Myocyte (in vitro differentiated cells): ENCODE measurements at regions not wholly inside any gene's neighbourhood (a gene's known extent, or its start where the extent isn't known, plus 50 kb on each side); places are given as distances from the start of the nearest gene placed in this dataset.
"Not testable (repeated sequence)": the region's sequence is repeated elsewhere in the genome, so short reads cannot be mapped to it uniquely, and the experiment has no call there.

Experiments used
- DNase-seq: peaks from one replicate; pipeline ENCODE4 v3.0.0-alpha.2; 2012; ENCODE audit warnings: low read depth

DNA sequence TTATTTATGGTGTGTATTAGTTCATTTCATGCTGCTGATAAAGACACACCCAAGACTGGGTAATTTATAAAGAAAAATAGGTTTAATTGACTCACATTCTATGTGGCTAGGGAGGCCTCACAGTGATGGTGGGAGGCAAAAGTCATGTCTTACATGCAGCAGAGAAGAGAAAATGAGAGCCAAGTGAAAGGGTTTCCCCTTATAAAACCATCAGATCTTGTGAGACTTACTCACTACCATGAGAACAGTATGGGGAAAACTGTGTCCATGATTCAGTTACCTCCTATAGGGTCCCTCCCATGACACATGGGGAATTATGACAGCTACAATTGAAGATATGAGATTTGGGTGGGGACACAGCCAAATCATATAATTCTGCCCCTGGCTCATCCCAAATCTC lies 150.0 kb upstream of the AHI1 start:
- DNase-seq, result no peak

- DNase-seq, result no peak
Observed at GRCh38 chr6:135651964-135652755, 154.6 kb upstream of the AHI1 start.

- no peak for DNase-seq
Observed at GRCh38 chr6:135655055-135655454, 157.5 kb upstream of the AHI1 start.

DNA sequence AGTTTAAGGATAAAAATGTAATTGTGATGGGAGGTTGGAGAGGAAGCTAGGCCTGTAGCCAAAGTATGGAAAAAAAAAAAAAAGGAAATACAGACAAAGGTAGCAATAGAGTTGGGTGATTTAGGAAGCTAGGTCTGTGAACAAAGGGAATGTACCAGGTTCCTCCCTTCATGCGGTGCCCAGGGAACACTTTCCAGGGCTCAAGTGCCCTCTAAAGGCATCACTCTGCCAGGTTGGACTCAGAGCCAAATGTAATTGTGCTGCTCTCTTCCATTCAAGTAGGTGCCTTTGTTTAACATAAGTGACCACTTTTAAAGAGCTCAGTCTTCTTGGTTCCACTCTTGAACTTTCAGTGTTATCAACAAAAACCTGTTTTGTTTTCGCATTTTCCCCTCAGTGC lies 159.7 kb upstream of the AHI1 start:
- no peak for DNase-seq

DNA sequence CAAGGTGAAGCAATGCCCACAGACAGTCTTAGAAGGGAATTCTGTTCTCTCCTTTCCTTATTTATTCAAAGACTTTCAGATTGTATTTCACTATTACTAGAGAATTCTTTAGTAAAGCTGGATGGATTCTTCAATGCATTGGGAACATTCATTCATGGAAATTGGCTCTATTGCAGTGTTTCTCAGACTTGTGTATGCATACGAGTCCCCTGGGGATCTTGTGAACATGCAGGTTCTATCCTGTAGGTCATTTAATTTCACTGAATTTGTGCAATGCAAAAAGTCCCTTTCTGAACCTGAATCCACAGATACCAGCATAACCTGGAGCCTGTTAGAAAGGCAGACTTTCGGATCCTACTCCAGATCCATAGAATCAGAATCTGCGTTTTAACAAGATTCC lies 160.9 kb upstream of the AHI1 start:
- no peak for DNase-seq

DNA sequence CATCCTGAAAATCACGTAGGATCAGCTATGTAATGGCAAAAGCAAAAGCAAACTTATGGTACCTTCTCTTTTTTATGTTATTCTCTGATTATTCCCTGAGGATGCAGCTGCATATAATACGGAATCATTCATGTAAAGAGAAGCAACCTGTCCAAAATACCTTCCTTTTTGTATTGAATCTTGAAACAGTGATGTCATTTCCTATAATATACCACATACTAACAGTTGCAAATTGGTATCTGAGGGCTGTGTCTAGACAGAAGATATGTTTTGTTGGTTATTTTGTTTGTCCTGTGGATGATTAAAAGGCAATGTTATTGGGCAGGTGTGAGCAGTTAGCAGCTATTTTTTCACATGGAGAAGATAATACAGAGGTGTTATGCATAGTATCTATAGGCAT lies 161.4 kb upstream of the AHI1 start:
- no peak for DNase-seq

DNA sequence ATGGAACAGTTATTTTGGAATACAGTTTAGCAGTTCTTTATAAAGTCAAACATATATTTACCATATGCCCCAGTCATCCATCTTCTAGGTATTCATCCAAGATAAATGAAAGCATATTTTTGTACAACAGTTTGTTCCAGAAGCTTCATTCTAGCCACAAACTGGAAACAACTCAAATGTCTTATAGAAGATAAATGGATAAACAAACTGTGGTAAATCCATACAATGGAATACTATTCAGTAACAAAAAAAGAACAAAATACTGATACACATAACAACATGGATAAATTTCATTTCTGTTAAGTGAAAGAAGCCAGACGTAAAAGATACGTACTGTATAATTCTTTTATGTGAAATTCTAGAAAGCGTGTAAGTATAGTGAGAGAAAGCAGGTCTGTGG lies 167.0 kb upstream of the AHI1 start:
- no peak for DNase-seq

DNA sequence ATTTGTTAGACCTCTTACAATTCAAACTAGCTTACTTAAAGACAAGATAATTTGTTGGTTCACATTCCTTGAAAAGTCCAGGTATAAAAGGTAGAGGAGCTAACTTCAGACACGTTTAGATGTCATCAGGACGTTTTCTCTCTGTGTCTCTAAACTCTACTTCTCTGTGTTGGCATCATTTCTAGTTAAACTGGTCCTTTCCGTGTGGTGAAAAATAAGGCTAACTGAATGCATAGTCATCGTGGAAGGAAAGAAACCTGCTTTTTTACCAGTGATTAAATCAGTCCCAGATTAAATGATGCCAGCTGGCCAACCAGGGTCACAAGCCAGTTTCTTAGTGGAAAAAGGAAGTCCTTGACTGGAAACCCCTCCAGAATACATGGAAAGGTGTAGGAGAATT lies 168.4 kb upstream of the AHI1 start:
- no peak for DNase-seq

DNA sequence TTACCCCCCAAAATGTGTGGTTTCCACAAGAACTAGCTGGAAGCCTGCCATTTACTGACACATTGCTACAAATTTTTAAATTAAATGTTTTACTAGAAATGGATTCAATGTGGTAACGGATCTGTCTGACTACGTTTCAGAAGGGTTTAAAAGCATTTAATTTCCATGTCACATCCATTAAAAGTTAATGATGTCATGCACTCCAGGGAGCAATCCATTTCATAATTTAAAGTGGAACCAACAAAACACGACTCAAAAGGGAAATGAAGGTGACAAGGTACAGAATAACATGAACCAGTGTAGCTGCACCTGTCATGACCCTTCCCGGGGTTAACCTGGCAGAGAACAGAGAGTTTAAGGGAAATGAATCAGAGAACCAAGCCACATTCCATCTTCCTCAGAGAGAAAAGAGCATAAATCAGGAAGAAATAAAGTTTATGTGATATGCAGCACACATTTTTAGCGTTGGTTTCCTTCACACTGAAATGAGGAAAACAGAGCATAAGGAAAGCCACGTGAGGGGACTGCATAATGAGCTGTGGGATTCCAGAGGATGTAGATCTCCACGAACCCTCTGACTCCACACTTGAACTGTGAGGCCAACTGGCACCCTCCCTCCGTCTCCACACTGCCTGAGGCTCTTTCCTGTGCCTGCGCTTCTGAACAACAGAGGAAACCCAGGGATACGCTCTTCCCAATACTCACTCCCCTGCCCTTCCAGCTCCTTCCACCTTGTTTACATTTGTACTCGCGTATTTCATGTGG lies 170.3 kb upstream of the AHI1 start:
- peak; percentile 34 for DNase-seq

DNA sequence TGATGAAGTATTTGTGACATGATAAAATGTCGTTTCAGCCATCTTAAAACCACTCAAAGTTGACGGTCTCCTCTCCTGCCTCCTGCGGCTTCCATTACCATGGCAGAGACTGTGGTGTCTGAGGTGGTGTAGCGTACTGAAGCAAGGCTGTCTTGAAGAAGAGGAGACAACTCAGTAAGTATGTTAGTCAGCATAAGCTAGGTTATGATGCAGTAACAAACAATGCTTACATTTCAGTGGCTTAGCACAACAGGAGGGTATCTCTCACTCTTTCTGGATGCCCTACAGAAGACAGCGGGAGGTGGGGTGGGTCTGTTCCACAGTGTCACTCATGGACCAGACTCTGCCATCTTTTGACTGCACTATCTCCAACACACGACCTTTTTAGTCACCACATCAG lies 174.7 kb upstream of the AHI1 start:
- DNase-seq, result no peak

- no peak for DNase-seq
Observed at GRCh38 chr6:135673501-135674309, 176.2 kb upstream of the AHI1 start.

- no peak for DNase-seq
Observed at GRCh38 chr6:135675026-135675425, 176.5 kb upstream of the PDE7B start.

DNA sequence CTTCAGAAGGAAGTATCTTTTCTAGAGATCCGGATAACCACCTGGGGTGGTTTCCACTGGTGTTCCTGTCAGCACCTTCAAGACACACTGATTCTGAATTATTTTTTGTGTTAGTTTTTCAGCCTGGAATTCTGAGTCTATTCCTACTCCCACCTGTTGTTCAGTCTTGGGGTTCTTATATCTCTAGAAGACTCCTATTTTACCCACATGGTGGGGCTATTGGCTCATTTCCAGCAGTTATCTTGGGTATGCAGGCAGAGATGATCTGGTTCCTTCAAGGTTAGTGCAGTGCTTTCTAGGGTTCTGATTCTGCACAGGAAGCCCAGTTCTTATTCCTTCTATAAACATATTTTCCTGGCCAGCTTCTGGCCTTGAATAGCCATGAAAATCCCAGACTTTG lies 175.6 kb upstream of the PDE7B start:
- DNase-seq, result peak; percentile 30

DNA sequence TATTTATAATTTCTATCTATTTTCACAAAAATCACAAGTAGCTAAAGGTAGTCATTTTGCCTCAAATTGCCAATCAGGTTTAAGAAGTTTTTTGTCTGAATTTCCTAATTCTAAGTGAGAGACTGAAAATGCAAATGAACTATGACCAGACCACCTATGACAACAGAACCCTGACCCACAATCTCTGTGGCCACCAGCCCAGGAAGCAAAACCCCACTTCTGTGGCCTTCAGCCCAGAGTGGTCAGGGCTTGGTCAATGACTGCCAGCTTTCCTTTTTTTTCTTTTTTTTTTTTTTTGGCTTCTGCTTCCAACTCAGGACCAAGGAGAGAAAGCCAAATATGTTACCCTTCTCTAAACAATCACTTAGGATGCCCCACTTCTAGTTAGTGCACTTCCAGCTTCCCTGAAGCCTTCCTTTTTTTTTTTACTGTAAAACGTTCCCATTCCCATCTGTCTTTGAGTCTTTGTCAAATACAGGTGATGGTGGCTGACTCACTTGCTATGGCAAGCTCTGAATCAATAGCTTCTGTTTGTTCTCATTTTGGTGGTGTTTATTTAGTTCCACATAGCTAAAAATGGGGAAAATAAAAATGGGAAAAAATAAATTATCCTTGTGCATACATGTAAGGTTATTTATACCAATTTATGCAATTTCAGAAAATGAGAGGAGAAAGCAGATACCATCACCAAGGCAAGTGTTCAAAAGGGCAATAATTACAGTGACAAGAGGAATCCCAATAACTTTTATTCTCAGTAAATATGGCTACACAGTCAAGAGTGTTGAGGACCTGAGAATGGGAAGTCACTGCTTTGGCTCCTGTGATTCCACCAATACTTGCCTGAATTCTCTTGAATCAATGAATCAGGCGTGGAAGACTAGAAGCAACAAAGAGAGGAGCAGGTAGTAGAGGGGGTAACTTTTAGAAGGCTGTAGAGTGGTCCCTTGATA lies 170.3 kb upstream of the PDE7B start:
- peak; percentile 13 for DNase-seq

GRCh38 chr6:135686784-135687301 lies 164.7 kb upstream of the PDE7B start:
- no peak for DNase-seq

DNA sequence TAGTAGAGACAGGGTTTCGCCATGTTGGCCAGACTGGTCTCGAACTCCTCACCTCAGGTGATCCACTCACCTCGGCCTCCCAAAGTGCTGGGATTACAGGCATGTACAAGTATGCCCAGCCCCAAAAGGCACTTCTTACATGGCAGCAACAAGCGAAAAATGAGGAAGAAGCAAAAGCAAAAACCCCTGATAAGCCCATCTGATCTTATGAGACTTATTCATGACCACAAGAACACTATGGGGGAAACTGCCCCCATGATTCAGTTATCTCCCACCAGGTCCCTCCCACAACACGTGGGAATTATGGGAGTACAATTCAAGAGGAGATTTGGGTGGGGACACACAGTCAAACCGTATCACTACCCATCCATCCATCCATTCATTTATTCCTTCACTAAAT lies 163.0 kb upstream of the PDE7B start:
- not testable (repeated sequence) for DNase-seq

DNA sequence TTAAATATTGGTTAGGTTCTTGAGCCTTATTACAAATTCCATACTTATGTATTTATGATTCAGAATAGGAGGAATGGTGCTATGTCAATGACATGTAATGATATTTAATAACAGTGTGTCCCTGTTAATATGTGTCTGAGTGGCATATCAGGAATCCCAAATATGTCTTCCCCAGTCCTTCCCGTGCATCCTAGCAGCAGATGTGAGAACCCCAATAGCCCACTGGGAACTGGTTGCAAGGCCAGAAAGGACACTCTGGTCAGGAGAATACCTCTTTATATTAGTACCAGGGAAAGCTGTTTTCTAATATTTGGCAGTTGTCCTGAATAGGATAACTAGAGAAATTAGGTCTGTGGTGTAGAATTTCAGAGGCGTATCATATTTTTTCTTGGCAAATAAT lies 159.1 kb upstream of the PDE7B start:
- peak; percentile 53 for DNase-seq

- no peak for DNase-seq
Observed at GRCh38 chr6:135693811-135694370, 157.6 kb upstream of the PDE7B start.

DNA sequence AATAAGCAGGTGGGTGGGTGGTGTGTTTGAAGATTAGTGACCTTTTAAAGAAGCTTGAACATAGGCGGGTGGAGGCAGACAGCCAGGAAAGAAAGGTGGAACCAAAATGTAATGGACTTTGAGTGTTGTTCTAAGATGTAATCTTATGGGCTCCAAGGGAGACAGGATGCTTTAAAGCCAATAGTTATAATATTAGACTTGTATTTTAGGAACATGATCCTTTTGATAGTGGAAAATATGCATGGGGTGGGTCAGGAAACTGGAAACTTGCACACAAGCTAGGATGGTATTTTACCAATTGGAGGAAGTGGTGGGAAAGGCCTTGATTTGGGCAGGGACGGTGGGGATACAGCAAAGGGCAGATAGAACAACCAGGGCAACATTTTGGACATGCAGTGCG lies 151.8 kb upstream of the PDE7B start:
- no peak for DNase-seq

DNA sequence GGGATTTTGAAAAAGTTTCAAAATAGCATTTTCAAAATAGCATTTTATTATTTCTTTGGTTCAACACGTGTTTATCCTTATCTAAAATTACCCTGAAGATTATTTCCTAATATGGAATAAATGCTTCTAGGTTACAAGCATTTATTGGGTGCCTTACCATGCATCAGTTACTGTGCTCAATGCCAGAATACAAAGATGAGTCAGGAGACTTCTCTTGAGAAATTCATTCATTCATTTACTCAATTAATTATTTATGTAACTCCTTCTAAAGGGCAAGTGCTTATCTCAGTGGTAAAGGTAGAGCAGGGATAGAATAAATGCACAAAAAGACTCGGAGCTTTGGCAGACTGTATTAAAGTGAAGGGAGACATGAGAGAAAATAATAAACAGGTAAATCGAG lies 150.1 kb upstream of the PDE7B start:
- no peak for DNase-seq
